Activated CD4-positive, CD25-positive, alpha-beta regulatory T cell treated with anti-CD3 and anti-CD28 coated beads, Interleukin-2, amount 50 U/mL, for 16 hours (primary cell): ENCODE measurements at regions not wholly inside any gene's neighbourhood (a gene's known extent, or its start where the extent isn't known, plus 50 kb on each side); places are given as distances from the start of the nearest gene placed in this dataset.

ENCODE experiments used
- DNase-seq: peaks from one replicate; pipeline ENCODE4 v3.0.0-alpha.2; 2020; ENCODE audit warnings: low read depth, low spot score

DNA sequence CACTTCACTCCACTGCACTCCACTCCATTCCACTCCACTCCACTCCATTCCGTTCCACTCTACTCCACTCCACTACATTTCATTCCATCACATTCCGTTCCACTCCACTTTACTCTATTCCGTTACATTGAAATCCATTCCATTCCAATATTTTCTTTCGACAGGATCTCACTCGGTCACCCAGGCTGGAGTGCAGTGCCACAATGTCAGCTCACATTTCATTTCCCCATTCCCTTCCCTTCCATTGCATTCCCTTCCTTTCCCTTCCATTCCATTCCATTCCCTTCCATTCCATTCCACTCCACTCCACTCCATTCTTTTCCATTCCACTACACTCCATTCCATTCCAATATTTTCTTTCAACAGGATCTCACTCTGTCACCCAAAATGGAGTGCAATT is 1407.6 kb upstream of the USP9Y start:
- no peak for DNase-seq

DNA sequence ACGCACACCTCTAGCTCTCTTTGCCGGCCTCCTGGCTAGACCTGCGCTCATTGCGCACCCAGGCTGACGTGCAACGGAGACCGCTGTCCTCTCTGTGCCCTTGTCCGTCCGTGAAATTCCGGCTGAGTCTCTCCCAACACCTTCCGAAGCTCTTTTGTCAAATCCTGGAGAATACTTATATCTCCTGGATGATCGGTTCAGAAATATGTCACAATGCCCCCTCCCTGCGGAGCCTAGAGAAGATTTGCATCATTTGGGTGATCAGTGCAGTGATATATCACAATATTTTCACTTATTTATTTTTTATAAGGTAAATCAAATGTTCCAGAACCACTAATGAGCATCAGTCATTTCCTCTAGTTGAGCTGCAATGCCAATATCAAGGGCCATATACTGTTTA is 1366.9 kb upstream of the USP9Y start:
- DNase-seq: peak; percentile 1
